SH-SY5Y (cell line): ENCODE measurements at regions not wholly inside any gene's neighbourhood (a gene's known extent, or its start where the extent isn't known, plus 50 kb on each side); places are given as distances from the start of the nearest gene placed in this dataset.

Source experiments
- GATA2 ChIP-seq: IDR thresholded peaks from 2 replicates; pipeline ENCODE4 v1.6.1; 2011; ENCODE audit warnings: mild to moderate bottlenecking, low read depth, low read length
- GATA3 ChIP-seq: IDR thresholded peaks from 2 replicates; pipeline ENCODE4 v1.6.1; 2011; ENCODE audit warnings: low read depth, mild to moderate bottlenecking, low read length, moderate library complexity

- no peak for TF ChIP-seq GATA2
- TF ChIP-seq GATA3, result no peak
Measured at GRCh38 chr1:185464777-185465176, 147.7 kb upstream of the IVNS1ABP start.

- TF ChIP-seq GATA2, result no peak
- no peak for TF ChIP-seq GATA3
Measured at GRCh38 chr1:185463433-185463832, 146.4 kb upstream of the IVNS1ABP start.

- TF ChIP-seq GATA3 (no peak), GATA2 (no peak)
Measured at GRCh38 chr1:185463011-185463410, 146.0 kb upstream of the IVNS1ABP start.

- no peak for TF ChIP-seq GATA2
- TF ChIP-seq GATA3, result no peak
Measured at GRCh38 chr1:185459141-185459540, 142.1 kb upstream of the IVNS1ABP start.

GRCh38 chr1:185458670-185459069 is 141.6 kb upstream of the IVNS1ABP start:
- TF ChIP-seq GATA3 (no peak), GATA2 (no peak)

- TF ChIP-seq GATA2, result no peak
- TF ChIP-seq GATA3, result no peak
Measured at GRCh38 chr1:185453496-185454192, 136.6 kb upstream of the IVNS1ABP start.

GRCh38 chr1:185450917-185451316 is 133.9 kb upstream of the IVNS1ABP start:
- no peak for TF ChIP-seq GATA3
- no peak for TF ChIP-seq GATA2

GRCh38 chr1:185450060-185450788 is 133.2 kb upstream of the IVNS1ABP start:
- no peak for TF ChIP-seq GATA2
- TF ChIP-seq GATA3, result no peak

- no peak for TF ChIP-seq GATA3
- TF ChIP-seq GATA2, result no peak
Measured at GRCh38 chr1:185449378-185450059, 132.5 kb upstream of the IVNS1ABP start.

- TF ChIP-seq GATA3 (no peak), GATA2 (no peak)
Measured at GRCh38 chr1:185448591-185449186, 131.6 kb upstream of the IVNS1ABP start.

- TF ChIP-seq GATA2 (no peak), GATA3 (no peak)
Measured at GRCh38 chr1:185446131-185446530, 129.1 kb upstream of the IVNS1ABP start.

GRCh38 chr1:185445594-185445993 is 128.6 kb upstream of the IVNS1ABP start:
- TF ChIP-seq GATA2, result no peak
- TF ChIP-seq GATA3, result no peak

GRCh38 chr1:185444676-185445075 is 127.6 kb upstream of the IVNS1ABP start:
- no peak for TF ChIP-seq GATA3
- TF ChIP-seq GATA2, result no peak

- TF ChIP-seq GATA2 (no peak), GATA3 (no peak)
Measured at GRCh38 chr1:185442050-185442449, 125.0 kb upstream of the IVNS1ABP start.

- TF ChIP-seq GATA3 (no peak), GATA2 (no peak)
Measured at GRCh38 chr1:185441605-185442004, 124.6 kb upstream of the IVNS1ABP start.
